ENCODE measurements at regions not wholly inside any gene's neighbourhood (a gene's known extent, or its start where the extent isn't known, plus 50 kb on each side); places are given as distances from the start of the nearest gene placed in this dataset.

DNA sequence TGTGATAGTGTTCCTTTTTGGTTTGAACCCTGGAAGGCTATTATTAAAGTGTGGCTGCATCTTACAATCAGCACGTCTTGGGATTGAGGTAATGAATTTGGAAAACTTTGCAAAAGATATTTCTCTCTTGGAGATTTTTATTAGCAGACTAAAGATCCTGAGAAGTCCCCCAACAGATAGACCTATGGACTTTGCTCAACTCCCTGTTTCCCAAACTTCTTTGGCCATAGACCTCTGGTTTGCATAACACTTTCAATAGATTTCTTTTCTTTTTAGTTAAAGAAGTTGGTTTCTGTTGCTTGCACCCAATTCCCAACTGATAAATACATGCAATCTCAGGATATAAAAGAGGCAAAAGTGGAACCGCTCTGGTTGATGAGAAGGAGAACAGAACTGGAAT is 465.8 kb upstream of the PROK2 start:
- H3K27ac ChIP-seq = no peak overlapping the region
- intact Hi-C loops (cut with DNase I; ENCODE audit: low total_unique reads) = no loop called here
- H3K27me3 ChIP-seq = no peaks in the 10 kb centered on the region
- no peaks in the 10 kb centered on the region for H3K36me3 ChIP-seq (ENCODE audit: low read depth, missing control alignments)
- TF ChIP-seq, protein P1, sequence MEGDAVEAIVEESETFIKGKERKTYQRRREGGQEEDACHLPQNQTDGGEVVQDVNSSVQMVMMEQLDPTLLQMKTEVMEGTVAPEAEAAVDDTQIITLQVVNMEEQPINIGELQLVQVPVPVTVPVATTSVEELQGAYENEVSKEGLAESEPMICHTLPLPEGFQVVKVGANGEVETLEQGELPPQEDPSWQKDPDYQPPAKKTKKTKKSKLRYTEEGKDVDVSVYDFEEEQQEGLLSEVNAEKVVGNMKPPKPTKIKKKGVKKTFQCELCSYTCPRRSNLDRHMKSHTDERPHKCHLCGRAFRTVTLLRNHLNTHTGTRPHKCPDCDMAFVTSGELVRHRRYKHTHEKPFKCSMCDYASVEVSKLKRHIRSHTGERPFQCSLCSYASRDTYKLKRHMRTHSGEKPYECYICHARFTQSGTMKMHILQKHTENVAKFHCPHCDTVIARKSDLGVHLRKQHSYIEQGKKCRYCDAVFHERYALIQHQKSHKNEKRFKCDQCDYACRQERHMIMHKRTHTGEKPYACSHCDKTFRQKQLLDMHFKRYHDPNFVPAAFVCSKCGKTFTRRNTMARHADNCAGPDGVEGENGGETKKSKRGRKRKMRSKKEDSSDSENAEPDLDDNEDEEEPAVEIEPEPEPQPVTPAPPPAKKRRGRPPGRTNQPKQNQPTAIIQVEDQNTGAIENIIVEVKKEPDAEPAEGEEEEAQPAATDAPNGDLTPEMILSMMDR (IDR thresholded peaks at IDR 0.05) = no peak
- no peak for TF ChIP-seq POLR2A (IDR thresholded peaks at IDR 0.05)
- 93 to 95% methylated on average over 2 of the region's 2 CpGs for WGBS, 2 donors
- H3K4me1 ChIP-seq = peaks cover 10% of the 10 kb centered on the region
- H3K9me3 ChIP-seq = no peaks in the 10 kb centered on the region
- no peak overlapping the region for H3K4me3 ChIP-seq
- DNase-seq = no peak

DNA sequence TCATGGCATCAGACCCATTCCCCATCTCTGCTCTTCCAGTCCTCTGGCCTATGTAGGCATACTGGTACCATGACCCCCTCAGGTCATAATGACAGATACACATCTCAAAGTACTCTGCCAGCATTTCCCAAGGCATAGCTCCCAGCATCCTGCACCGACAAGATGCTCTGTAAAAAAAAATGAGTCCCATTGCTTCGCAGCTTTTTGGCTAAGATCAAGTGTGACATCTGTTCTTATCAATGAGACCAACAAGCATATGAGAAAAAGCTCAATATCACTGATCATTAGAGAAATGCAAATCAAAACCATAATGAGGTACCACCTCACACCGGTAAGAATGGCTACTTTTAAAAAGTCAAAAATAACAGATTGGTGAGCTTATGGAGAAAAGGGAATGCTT is 463.9 kb upstream of the PROK2 start:
- no peak for DNase-seq
- intact Hi-C loops (cut with DNase I; ENCODE audit: low total_unique reads) = no loop called here
- 95 to 100% methylated on average over 3 of the region's 3 CpGs for WGBS, 2 donors

DNA sequence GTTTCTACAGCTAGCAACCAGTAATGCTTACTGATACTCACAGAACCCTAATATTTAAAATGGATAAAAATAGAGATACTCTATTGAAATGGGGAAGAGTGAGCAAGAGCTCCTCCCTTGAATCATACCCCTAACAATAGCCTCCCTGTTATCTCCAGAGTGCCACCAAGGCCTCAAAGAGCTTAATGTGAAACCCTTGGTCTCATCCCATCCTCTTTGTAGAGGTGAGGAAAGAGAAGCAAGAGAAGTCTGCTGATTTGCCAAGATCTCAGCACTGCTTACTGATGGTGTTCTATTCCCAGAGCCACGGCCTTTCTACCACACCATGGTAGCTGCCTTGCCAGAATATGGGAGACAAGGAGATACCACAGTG is 463.4 kb upstream of the PROK2 start:
- Histone ChIP-seq H3K4me3 (no peak overlapping the region), H3K9me3 (no peaks in the 10 kb centered on the region), H3K27me3 (no peaks in the 10 kb centered on the region), H3K4me1 (peaks cover 8% of the 10 kb centered on the region), H3K27ac (no peak overlapping the region), H3K36me3 (ENCODE audit: low read depth, missing control alignments) (no peaks in the 10 kb centered on the region)
- TF ChIP-seq POLR2A (IDR thresholded peaks at IDR 0.05) = no peak
- TF ChIP-seq, protein P1 (IDR thresholded peaks at IDR 0.05) = no peak
- WGBS, 2 donors = 69 to 100% methylated on average over 1 of the region's 1 CpG
- DNase-seq = no peak
- intact Hi-C loops (cut with DNase I; ENCODE audit: low total_unique reads) = no loop called here

More for the DNA sequence above, 463.9 kb upstream of the PROK2 start:
- Histone ChIP-seq H3K36me3 (ENCODE audit: low read depth, missing control alignments) (no peaks in the 10 kb centered on the region), H3K27ac (no peak overlapping the region), H3K4me1 (peaks cover 8% of the 10 kb centered on the region), H3K4me3 (no peak overlapping the region), H3K27me3 (no peaks in the 10 kb centered on the region), H3K9me3 (no peaks in the 10 kb centered on the region)
- TF ChIP-seq, protein P1 (IDR thresholded peaks at IDR 0.05) = no peak
- TF ChIP-seq POLR2A (IDR thresholded peaks at IDR 0.05) = no peak

DNA sequence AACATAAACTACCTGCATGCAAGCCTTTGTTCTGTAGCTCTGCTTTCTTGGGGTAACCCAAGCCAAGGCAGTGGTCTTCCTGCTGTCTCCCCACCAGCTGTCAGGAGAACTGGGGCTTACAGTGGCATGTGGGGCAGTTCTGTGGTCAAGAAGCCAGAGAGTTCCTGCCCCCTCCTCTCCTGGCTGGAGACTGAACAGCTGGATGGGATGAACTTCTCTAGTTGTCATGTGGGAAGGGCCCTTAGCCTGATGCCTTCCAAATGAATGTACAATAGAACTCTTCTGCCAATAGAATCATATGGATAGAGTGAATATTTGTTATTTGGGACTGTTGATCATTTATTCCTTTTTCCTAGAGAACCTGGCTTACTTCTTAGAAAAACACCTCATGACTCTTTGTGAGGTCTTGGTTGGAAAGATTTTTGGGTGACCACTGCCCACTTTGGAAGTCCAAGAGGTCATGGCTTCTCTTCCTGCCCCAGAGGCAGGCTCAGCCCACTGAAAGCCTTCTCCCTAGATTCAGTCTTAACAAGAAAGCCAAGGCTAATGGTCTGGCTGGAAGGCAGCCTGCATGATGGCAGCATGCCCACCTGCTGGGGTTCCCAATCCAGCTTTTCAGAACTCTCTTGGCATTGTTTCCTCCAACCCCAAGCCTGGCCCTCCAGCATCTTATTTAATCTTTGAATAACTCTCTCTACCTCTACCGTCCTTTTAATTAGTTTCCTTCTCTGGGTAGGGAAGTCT is 462.9 kb upstream of the PROK2 start:
- H3K27ac ChIP-seq = no peak overlapping the region
- H3K36me3 ChIP-seq (ENCODE audit: low read depth, missing control alignments) = no peaks in the 10 kb centered on the region
- H3K27me3 ChIP-seq = no peaks in the 10 kb centered on the region
- TF ChIP-seq, protein P1 (IDR thresholded peaks at IDR 0.05) = no peak
- no peak for TF ChIP-seq POLR2A (IDR thresholded peaks at IDR 0.05)
- DNase-seq = no peak
- WGBS, 2 donors = 41 to 62% methylated on average over 1 of the region's 1 CpG
- peaks cover 8% of the 10 kb centered on the region for H3K4me1 ChIP-seq
- intact Hi-C loops (cut with DNase I; ENCODE audit: low total_unique reads) = no loop called here
- H3K4me3 ChIP-seq = no peak overlapping the region
- H3K9me3 ChIP-seq = no peaks in the 10 kb centered on the region

DNA sequence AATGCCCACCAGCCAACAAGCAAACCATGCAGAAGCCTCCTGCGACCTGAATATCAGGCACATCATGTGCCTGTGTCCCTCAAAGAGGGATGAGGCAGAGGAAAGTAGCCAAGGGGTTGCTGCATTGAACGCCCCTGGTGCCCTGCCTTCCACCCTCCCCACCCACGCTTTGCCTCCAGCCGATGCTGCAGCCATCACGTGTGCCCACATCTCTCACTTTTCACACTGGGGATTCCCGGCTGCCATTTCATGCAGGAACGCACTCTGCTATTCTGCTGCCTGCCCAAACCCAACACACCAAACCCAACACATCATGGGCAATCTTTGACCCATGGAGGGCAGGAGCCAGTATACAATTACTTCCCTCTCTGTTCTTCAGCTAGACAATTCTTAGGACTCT is 462.2 kb upstream of the PROK2 start:
- Histone ChIP-seq H3K36me3 (ENCODE audit: low read depth, missing control alignments) (no peaks in the 10 kb centered on the region), H3K27ac (no peak overlapping the region), H3K4me3 (no peak overlapping the region), H3K9me3 (no peaks in the 10 kb centered on the region), H3K4me1 (peaks cover 8% of the 10 kb centered on the region), H3K27me3 (no peaks in the 10 kb centered on the region)
- no peak for DNase-seq
- intact Hi-C loops (cut with DNase I; ENCODE audit: low total_unique reads) = no loop called here
- 87 to 92% methylated on average over 6 to 7 of the region's 7 CpGs for WGBS, 2 donors
- no peak for TF ChIP-seq POLR2A (IDR thresholded peaks at IDR 0.05)

All from testis (tissue), 2 donors.